BE2C (cell line): ENCODE measurements at regions not wholly inside any gene's neighbourhood (a gene's known extent, or its start where the extent isn't known, plus 50 kb on each side); places are given as distances from the start of the nearest gene placed in this dataset.
"Not testable (repeated sequence)": the region's sequence is repeated elsewhere in the genome, so short reads cannot be mapped to it uniquely, and the experiment has no call there.

Experiments used
- DNase-seq: peaks from one replicate; pipeline ENCODE4 v3.0.0-alpha.2; 2020
- H3K27me3 ChIP-seq: fragments of 250-450 bp; sonication (Bioruptor Pico); 2 replicates; pipeline ENCODE4 v1.5.1; 2020; ENCODE audit warnings: mild to moderate bottlenecking
- H3K36me3 ChIP-seq: fragments of 250-450 bp; sonication (Bioruptor Pico); 2 replicates; pipeline ENCODE4 v1.5.1; 2020; ENCODE audit warnings: mild to moderate bottlenecking
- H3K4me1 ChIP-seq: fragments of 250-450 bp; sonication (Bioruptor Pico); 2 replicates; pipeline ENCODE4 v1.5.1; 2020
- H3K4me3 ChIP-seq: 2 replicates; pipeline ENCODE4 v1.5.1; 2011; ENCODE audit warnings: low read depth, low read length
- H3K9me3 ChIP-seq: fragments of 250-450 bp; sonication (Bioruptor Pico); 2 replicates; pipeline ENCODE4 v1.5.1; 2020
- TF ChIP-seq, protein P1 (sequence below): IDR thresholded peaks from 2 replicates; pipeline ENCODE4 v1.5.1; 2012; ENCODE audit warnings: mild to moderate bottlenecking, low read depth, low read length

DNA sequence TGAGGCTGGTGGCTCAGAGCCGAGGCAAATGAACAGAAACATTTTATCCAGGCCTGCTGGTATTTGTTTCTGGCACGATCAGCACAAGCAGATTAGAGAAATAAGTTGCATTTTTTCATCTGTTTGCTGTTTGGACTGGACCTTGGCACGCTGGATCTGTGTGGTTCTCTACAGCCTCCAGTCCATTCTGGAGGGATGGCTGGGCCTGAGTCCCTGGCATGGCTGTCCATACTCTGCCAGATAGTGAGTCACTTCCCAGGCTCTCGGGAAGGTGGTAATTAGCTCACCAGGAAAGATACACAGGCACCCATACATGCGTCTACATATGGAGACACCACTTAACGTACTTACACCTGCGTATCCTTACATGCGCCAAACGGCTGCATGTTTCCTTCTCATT, 78.6 kb downstream of the SPRY4 start:
- DNase-seq = no peak

DNA sequence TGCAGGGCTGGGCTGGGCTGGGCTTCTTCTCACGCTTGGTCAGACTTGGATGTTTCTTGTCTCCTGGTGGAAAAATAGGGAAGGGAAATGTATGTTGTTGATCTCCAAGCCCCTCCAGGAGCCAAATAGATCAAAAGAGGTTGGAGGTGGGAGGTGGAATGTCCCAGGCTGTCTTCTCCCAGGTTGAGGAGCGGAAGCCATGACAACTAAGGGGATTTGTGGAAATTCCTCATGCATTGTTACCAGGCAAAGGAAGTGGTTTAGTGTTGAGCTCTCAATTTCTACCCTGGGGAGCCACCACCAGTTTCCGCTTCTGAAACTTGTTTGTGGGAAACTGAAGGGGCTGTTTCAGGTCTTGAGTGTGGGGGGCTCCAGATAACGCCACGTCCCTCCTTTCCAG, 79.0 kb downstream of the SPRY4 start:
- Histone ChIP-seq H3K4me3 (no peak overlapping the region), H3K36me3 (no peaks in the 10 kb centered on the region)
- TF ChIP-seq, protein P1, sequence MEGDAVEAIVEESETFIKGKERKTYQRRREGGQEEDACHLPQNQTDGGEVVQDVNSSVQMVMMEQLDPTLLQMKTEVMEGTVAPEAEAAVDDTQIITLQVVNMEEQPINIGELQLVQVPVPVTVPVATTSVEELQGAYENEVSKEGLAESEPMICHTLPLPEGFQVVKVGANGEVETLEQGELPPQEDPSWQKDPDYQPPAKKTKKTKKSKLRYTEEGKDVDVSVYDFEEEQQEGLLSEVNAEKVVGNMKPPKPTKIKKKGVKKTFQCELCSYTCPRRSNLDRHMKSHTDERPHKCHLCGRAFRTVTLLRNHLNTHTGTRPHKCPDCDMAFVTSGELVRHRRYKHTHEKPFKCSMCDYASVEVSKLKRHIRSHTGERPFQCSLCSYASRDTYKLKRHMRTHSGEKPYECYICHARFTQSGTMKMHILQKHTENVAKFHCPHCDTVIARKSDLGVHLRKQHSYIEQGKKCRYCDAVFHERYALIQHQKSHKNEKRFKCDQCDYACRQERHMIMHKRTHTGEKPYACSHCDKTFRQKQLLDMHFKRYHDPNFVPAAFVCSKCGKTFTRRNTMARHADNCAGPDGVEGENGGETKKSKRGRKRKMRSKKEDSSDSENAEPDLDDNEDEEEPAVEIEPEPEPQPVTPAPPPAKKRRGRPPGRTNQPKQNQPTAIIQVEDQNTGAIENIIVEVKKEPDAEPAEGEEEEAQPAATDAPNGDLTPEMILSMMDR = no peak

More for the DNA sequence above, 78.6 kb downstream of the SPRY4 start:
- H3K9me3 ChIP-seq = no peaks in the 10 kb centered on the region
- no peaks in the 10 kb centered on the region; the same call in 1 of the 2 replicates for H3K4me1 ChIP-seq
- H3K4me3 ChIP-seq = no peak overlapping the region
- no peaks in the 10 kb centered on the region for H3K36me3 ChIP-seq
- H3K27me3 ChIP-seq = no peaks in the 10 kb centered on the region
- TF ChIP-seq, protein P1 = no peak

DNA sequence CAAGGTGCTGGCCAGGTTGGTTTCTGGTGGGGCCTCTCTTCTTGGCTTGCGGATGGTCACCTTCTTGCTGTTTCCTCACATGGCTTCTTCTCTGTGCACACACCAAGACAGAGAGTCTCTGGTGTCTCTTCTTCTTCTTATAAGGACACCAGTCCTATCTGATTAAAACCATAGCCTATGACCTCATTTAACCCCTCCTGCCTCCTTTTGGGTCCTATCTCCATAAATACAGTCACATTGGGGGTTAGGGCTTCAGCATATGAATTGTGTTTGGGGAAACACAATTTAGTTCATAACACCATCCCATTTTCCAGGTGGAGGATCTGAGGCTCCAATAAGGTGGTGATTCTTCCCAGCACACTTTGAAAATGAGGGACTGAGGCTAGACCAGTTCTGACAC, 80.4 kb downstream of the SPRY4 start:
- Histone ChIP-seq H3K9me3 (no peaks in the 10 kb centered on the region), H3K27me3 (no peaks in the 10 kb centered on the region), H3K36me3 (no peaks in the 10 kb centered on the region), H3K4me1 (no peaks in the 10 kb centered on the region; the same call in 1 of the 2 replicates), H3K4me3 (no peak overlapping the region)
- TF ChIP-seq, protein P1 = no peak
- no peak for DNase-seq

More for the DNA sequence above, 79.0 kb downstream of the SPRY4 start:
- Histone ChIP-seq H3K27me3 (no peaks in the 10 kb centered on the region), H3K4me1 (no peaks in the 10 kb centered on the region; the same call in 1 of the 2 replicates), H3K9me3 (no peaks in the 10 kb centered on the region)
- DNase-seq = no peak

DNA sequence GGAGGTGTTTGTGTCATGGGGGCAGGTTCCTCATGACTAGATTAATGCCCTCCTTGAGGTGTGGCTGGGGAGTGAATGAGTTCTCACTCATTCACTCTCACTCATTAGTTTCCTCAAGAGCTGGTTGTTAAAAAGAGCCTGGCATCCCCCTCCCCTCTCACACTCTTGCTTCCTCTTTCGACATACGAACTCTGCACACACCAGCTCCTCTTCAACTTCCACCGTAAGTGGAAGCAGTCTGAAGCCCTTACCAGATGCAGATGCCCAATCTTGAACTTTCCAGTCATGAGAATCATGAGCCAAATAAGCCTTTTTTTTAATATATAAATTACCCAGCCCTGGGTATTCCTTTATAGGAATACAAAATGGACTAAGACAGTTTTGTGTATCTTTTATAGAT, 82.5 kb downstream of the SPRY4 start:
- no peaks in the 10 kb centered on the region for H3K36me3 ChIP-seq
- H3K4me1 ChIP-seq = no peaks in the 10 kb centered on the region; the same call in 1 of the 2 replicates
- H3K27me3 ChIP-seq = no peaks in the 10 kb centered on the region
- no peak for DNase-seq
- TF ChIP-seq, protein P1 = no peak
- H3K9me3 ChIP-seq = no peaks in the 10 kb centered on the region
- H3K4me3 ChIP-seq = no peak overlapping the region

DNA sequence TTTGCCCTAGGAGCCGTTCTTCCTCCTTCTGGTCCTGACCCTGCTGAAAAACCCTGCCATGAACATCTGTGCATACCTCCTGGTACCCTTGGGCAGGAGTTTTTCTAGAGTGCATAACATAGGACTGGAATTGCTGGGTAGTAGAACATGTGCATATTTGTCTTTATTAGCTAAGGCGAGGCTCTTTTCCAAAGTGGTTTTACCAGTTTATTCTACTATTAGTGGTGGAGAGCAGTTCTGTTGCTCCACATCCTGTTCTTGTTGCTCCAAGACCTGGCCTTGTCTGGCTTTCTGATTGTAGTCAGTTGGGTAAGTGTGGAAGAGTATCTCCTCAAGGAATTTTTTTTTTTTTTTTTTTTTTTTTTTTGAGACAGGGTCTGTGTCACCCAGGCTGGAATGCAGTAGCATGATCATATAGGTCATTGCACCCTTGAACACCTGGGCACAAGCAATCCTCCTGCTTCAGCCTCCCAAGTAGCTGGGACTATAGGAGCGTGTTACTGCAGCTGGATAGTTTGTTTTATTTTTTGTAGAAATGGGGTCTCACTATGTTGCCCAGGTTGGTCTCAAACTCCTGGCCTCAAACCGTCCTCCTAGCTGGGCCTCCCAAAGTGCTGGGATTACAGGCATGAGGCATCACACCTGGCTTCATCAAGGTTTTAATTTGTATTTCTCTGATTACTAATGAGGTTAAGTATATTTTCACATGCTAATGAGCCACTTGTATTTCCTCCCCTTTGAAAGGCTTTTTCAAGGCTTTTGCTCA, 85.2 kb downstream of the SPRY4 start:
- Histone ChIP-seq H3K27me3 (no peaks in the 10 kb centered on the region), H3K36me3 (no peaks in the 10 kb centered on the region), H3K4me1 (peaks cover 10% of the 10 kb centered on the region), H3K4me3 (no peak overlapping the region), H3K9me3 (no peaks in the 10 kb centered on the region)
- no peak for DNase-seq
- TF ChIP-seq, protein P1 = no peak

DNA sequence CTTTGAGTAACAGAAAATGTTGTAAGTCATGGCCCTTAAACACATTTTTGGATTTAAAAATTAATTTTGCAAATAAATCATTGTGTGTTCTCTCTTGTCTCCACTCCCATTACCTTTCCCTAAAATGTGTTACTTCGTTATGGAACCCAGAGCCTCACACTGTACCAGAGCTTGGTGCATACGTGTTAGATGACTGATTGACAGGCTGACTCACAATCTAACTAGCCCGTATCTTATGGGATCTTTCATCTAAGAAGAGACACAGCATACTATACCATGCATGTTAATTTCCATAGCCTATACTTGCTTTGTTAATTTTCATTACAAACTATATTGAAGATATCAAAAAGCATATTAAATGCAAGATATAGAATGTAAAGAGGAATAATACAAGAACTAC, 87.1 kb downstream of the SPRY4 start:
- H3K4me1 ChIP-seq = peaks cover 10% of the 10 kb centered on the region
- H3K36me3 ChIP-seq = no peaks in the 10 kb centered on the region
- H3K9me3 ChIP-seq = no peaks in the 10 kb centered on the region
- H3K27me3 ChIP-seq = no peaks in the 10 kb centered on the region
- H3K4me3 ChIP-seq = no peak overlapping the region
- no peak for DNase-seq
- TF ChIP-seq, protein P1 = no peak

DNA sequence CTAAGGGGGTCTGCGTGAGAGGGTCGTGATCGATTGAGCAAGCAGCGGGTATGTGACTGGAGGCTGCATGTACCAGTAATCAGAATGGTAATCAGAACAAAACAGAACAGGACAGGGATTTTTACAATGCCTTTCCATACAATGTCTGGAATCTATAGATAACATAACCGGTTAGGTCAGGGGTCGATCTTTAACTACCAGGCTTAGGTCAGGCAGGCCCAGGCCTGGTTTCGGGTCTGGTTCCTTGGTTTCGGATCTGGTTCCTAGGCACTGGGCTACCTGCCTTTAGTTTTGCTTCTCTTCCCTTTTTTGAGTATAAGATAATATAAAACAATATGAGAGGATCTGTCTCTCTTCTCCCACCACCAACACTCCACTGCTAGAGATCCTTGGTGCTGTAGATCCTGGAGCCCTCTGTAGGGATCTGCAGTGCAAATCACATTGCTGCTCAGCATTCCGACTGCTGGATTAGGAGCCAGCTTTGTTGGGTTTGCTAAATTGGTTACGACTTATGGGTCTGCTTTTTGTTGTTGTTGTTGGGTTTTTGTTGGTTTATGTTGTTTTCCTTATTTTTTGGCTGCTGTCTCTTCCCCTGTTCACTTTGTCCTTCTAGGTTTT, 88.0 kb downstream of the SPRY4 start:
- H3K4me3 ChIP-seq = not testable (repeated sequence)

More for the DNA sequence above, 88.0 kb downstream of the SPRY4 start:
- not testable (repeated sequence) for H3K9me3 ChIP-seq, H3K4me1 ChIP-seq, H3K36me3 ChIP-seq, H3K27me3 ChIP-seq, DNase-seq
